IMR-90 (cell line): ENCODE measurements at regions not wholly inside any gene's neighbourhood (a gene's known extent, or its start where the extent isn't known, plus 50 kb on each side); places are given as distances from the start of the nearest gene placed in this dataset.

Source experiments
- CEBPB ChIP-seq: IDR thresholded peaks from 2 replicates; pipeline ENCODE4 v1.6.1; 2012; ENCODE audit warnings: low read depth, low read length, improper control_type of control experiment
- CHD1 ChIP-seq: IDR thresholded peaks from 2 replicates; pipeline ENCODE4 v1.6.1; 2012; ENCODE audit warnings: low read depth, low read length, improper control_type of control experiment
- CTCF ChIP-seq: conservative IDR thresholded peaks from 2 replicates; pipeline ENCODE4 v1.5.1; 2012; ENCODE audit warnings: mild to moderate bottlenecking, low read depth, low read length, improper control_type of control experiment
- FOS ChIP-seq: fragments of 150-350 bp; IDR thresholded peaks from 2 replicates; pipeline ENCODE4 v1.6.1; 2016; ENCODE audit warnings: low read depth, low read length
- MAFK ChIP-seq: IDR thresholded peaks from 2 replicates; pipeline ENCODE4 v1.6.1; 2012; ENCODE audit warnings: low read depth, low read length, improper control_type of control experiment
- MXI1 ChIP-seq: IDR thresholded peaks from 2 replicates; pipeline ENCODE4 v1.6.1; 2012; ENCODE audit warnings: low read depth, mild to moderate bottlenecking, low read length, moderate library complexity, borderline replicate concordance
- NFE2L2 ChIP-seq: fragments of 150-350 bp; IDR thresholded peaks from 2 replicates; pipeline ENCODE4 v1.6.1; 2016; ENCODE audit warnings: low read depth, mild to moderate bottlenecking, low read length
- POLR2A ChIP-seq: IDR thresholded peaks from 2 replicates; pipeline ENCODE4 v1.6.1; 2012; ENCODE audit warnings: mild to moderate bottlenecking, low read depth, low read length
- RAD21 ChIP-seq: IDR thresholded peaks from 2 replicates; pipeline ENCODE4 v1.6.1; 2012; ENCODE audit warnings: low read length, improper control_type of control experiment
- RCOR1 ChIP-seq: IDR thresholded peaks from 2 replicates; pipeline ENCODE4 v1.6.1; 2012; ENCODE audit warnings: mild to moderate bottlenecking, low read length, improper control_type of control experiment; ENCODE audit not compliant: insufficient replicate concordance
- USF2 ChIP-seq: fragments of 150-350 bp; IDR thresholded peaks from 2 replicates; pipeline ENCODE4 v1.6.1; 2017; ENCODE audit warnings: mild to moderate bottlenecking, antibody characterized with exemption, low read length, low read depth

GRCh38 chr1:239270509-239270908 is 115.9 kb upstream of the CHRM3 start:
- no peak for TF ChIP-seq RCOR1
- no peak for TF ChIP-seq CTCF
- TF ChIP-seq RAD21: no peak
- no peak for TF ChIP-seq POLR2A
- no peak for TF ChIP-seq NFE2L2
- no peak for TF ChIP-seq MXI1
- TF ChIP-seq CEBPB: no peak
- TF ChIP-seq MAFK: no peak
- no peak for TF ChIP-seq CHD1
- no peak for TF ChIP-seq FOS
- TF ChIP-seq USF2: no peak
